ENCODE measurements at regions not wholly inside any gene's neighbourhood (a gene's known extent, or its start where the extent isn't known, plus 50 kb on each side); places are given as distances from the start of the nearest gene placed in this dataset.
"Not testable (repeated sequence)": the region's sequence is repeated elsewhere in the genome, so short reads cannot be mapped to it uniquely, and the experiment has no call there.

DNA sequence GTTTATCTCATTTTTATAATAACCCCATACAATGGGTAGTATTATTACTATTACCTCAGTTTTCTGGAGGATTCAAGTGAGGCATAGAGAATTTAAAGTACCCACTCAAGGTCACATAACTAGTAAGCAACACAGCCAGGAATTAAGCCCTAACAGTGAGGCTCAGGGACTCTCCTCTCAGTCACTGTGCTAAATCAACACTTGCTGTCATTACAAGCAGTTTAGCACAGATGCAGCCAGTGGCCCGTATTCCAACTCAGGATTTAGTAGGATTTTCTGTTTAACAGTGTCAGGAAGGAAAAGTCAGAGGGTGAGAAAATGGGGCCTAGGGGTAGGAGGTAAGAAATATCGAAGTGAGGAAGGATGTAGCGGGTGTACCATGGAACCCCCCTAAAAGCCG lies 536.9 kb downstream of the TMEM114 start (continued):
- no peak for TF ChIP-seq PBX3 (IDR thresholded peaks at IDR 0.05)

DNA sequence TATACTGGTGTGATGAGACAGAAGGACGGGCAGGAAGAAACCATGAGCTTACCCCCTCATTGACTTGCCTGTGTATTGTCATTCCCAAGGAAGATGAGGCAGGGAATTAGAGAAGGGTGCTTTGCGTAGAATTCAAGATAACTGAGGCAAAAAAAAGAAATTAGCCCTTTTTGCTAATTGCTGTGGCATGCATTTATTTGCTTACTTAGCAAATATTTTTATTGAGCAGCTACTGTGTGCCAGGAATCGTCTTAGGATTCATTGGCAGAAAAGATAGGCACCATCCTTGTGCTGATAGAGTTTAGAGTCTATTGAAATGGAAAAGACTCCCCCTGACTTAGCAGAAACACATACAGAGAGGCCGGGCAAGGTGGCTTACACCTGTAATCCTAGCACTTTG lies 541.9 kb downstream of the TMEM114 start:
- ChIA-PET POLR2A (no interaction called here), CTCF (no interaction called here)
- FAIRE-seq (no peak), ATAC-seq (no peak), DNase-seq (ENCODE audit: low read depth in 1 of 2, low spot score in 1 of 2) (no peak)
- WGBS (ENCODE audit: missing lambda C conversion rate): 16% methylated on average over 4 of the region's 4 CpGs
- Histone ChIP-seq H3K4me1 (no peaks in the 10 kb centered on the region), H3K9me3 (no peaks in the 10 kb centered on the region), H3K4me3 (no peak overlapping the region), H3K4me2 (no peak overlapping the region), H3K27ac (no peak overlapping the region)
- peak; percentile 33 for TF ChIP-seq MAFK (IDR thresholded peaks at IDR 0.05; ENCODE audit: partially characterized antibody)
- no peak for TF ChIP-seq CHD2 (IDR thresholded peaks at IDR 0.05; ENCODE audit: low read length, partially characterized antibody)

DNA sequence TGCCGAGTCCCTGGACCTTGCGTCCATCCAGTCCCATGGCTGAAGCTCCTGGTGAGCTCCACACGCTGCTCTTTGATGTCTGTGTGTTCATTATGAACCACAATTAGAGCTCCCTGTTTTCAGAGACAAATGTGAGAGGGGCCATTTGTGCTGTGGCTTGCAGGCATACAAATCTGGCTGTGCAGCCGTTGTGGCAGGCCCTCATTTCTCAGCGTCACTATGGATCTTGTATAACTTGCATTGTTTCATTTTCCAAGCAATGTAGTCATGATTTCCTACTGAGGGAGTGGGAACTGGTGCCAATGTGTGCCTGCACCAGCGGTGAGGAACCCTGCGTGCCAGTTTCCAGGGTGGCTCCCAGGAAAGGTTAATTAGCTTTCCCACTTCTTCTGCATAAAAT lies 542.6 kb downstream of the TMEM114 start:
- DNase-seq (ENCODE audit: low read depth in 1 of 2, low spot score in 1 of 2): no peak
- POLR2A ChIA-PET: no interaction called here
- FAIRE-seq: no peak
- H3K27ac ChIP-seq: no peak overlapping the region
- no peak overlapping the region for H3K4me2 ChIP-seq
- CTCF ChIA-PET: interaction anchor here (0.7 kb wide), 1 partner anchor 58 kb away, joined by 3 read pairs; no protein-coding TSS in a partner anchor
- no peak for TF ChIP-seq FOSL2 (IDR thresholded peaks at IDR 0.05)
- no peak for TF ChIP-seq FOSL2 (CRISPR knock-in tag; IDR thresholded peaks at IDR 0.05)
- no peak for TF ChIP-seq BHLHE40 (IDR thresholded peaks at IDR 0.05; ENCODE audit: low read depth, low read length)
- no peak for TF ChIP-seq JUN (IDR thresholded peaks at IDR 0.05)
- no peak for TF ChIP-seq CBX2 (IDR thresholded peaks at IDR 0.05; ENCODE audit: borderline replicate concordance, low read depth)
- no peak for TF ChIP-seq HOXB5 (CRISPR knock-in tag; IDR thresholded peaks at IDR 0.05)
- TF ChIP-seq E2F6 (IDR thresholded peaks at IDR 0.05; ENCODE audit: borderline replicate concordance, low read depth): no peak
- no peak for TF ChIP-seq TP53 (CRISPR knock-in tag; IDR thresholded peaks at IDR 0.05)
- WGBS (ENCODE audit: missing lambda C conversion rate): 14% methylated on average over 7 of the region's 7 CpGs
- no peak overlapping the region for H3K4me3 ChIP-seq
- ATAC-seq: no peak
- H3K9me3 ChIP-seq: no peaks in the 10 kb centered on the region
- H3K4me1 ChIP-seq: no peaks in the 10 kb centered on the region

- WGBS (ENCODE audit: missing lambda C conversion rate): 2% methylated on average over 5 of the region's 5 CpGs
- DNase-seq (ENCODE audit: low read depth in 1 of 2, low spot score in 1 of 2) (no peak), FAIRE-seq (no peak), ATAC-seq (no peak)
- H3K4me1 ChIP-seq: no peaks in the 10 kb centered on the region
- H3K9me3 ChIP-seq: no peaks in the 10 kb centered on the region
- POLR2A ChIA-PET: no interaction called here
- H3K27ac ChIP-seq: no peak overlapping the region
- TF ChIP-seq ZNF302 (CRISPR knock-in tag; IDR thresholded peaks at IDR 0.05): no peak
- no peak for TF ChIP-seq MAZ (IDR thresholded peaks at IDR 0.05; ENCODE audit: borderline replicate concordance, low read depth, low read length)
- no peak for TF ChIP-seq HOXB5 (CRISPR knock-in tag; IDR thresholded peaks at IDR 0.05)
- TF ChIP-seq RFX5 (IDR thresholded peaks at IDR 0.05): no peak
- no peak for TF ChIP-seq JUNB (IDR thresholded peaks at IDR 0.05)
- TF ChIP-seq POLR2A (IDR thresholded peaks at IDR 0.05; ENCODE audit: low read length): no peak
- no peak overlapping the region for H3K4me3 ChIP-seq
- CTCF ChIA-PET: interaction anchor here (0.6 kb wide), 1 partner anchor 106 kb away, joined by 4 read pairs; no protein-coding TSS in a partner anchor
- no peak overlapping the region for H3K4me2 ChIP-seq
Measured at GRCh38 chr16:8044796-8045195, 545.5 kb downstream of the TMEM114 start.

GRCh38 chr16:8032406-8032805 lies 557.9 kb downstream of the TMEM114 start:
- FAIRE-seq: no peak
- 1% methylated on average over 3 of the region's 3 CpGs for WGBS (ENCODE audit: missing lambda C conversion rate)
- Histone ChIP-seq H3K4me3 (no peak overlapping the region), H3K9me3 (no peaks in the 10 kb centered on the region), H3K4me1 (no peaks in the 10 kb centered on the region), H3K4me2 (no peak overlapping the region), H3K27ac (no peak overlapping the region)
- POLR2A ChIA-PET: no interaction called here
- TF ChIP-seq ZNF302 (CRISPR knock-in tag; IDR thresholded peaks at IDR 0.05) (no peak), MAZ (IDR thresholded peaks at IDR 0.05; ENCODE audit: borderline replicate concordance, low read depth, low read length) (no peak), HOXB5 (CRISPR knock-in tag; IDR thresholded peaks at IDR 0.05) (no peak), KDM1A (IDR thresholded peaks at IDR 0.05; ENCODE audit: low read depth) (no peak), E2F6 (IDR thresholded peaks at IDR 0.05; ENCODE audit: borderline replicate concordance, low read depth) (no peak)
- ATAC-seq: no peak
- DNase-seq (ENCODE audit: low read depth in 1 of 2, low spot score in 1 of 2): no peak
- CTCF ChIA-PET: interaction anchor here (0.7 kb wide), 1 partner anchor 11 kb away, joined by 3 read pairs; no protein-coding TSS in a partner anchor

DNA sequence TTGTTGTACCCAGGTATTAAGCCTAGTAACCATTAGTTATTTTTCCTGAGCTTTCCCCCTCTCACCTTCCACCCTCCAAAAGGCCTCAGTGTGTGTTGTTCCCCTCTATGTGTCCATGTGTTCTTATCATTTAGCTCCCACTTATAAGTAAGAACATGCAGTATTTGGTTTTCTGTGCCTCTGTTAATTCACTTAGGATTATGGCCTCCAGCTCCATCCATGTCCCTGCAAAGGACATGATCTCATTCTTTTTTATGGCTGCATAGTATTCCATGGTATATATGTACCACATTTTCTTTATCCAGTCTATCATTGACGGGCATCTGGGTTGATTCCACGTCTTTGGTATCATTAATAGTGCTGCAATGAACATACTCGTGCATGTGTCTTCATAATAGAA lies 560.3 kb downstream of the TMEM114 start:
- ATAC-seq; H3K4me1 ChIP-seq; POLR2A ChIA-PET; CTCF ChIA-PET; H3K4me3 ChIP-seq; FAIRE-seq; H3K27ac ChIP-seq; H3K9me3 ChIP-seq; DNase-seq (ENCODE audit: low read depth in 1 of 2, low spot score in 1 of 2); H3K4me2 ChIP-seq: not testable (repeated sequence)
- WGBS (ENCODE audit: missing lambda C conversion rate): 1% methylated on average over 3 of the region's 3 CpGs

Measured in A549 (cell line).